ENCODE measurements at regions not wholly inside any gene's neighbourhood (a gene's known extent, or its start where the extent isn't known, plus 50 kb on each side); places are given as distances from the start of the nearest gene placed in this dataset.

GRCh38 chr5:18778225-18778624, 1144.0 kb downstream of the TAF11L14 start:
- TF ChIP-seq, protein P1, sequence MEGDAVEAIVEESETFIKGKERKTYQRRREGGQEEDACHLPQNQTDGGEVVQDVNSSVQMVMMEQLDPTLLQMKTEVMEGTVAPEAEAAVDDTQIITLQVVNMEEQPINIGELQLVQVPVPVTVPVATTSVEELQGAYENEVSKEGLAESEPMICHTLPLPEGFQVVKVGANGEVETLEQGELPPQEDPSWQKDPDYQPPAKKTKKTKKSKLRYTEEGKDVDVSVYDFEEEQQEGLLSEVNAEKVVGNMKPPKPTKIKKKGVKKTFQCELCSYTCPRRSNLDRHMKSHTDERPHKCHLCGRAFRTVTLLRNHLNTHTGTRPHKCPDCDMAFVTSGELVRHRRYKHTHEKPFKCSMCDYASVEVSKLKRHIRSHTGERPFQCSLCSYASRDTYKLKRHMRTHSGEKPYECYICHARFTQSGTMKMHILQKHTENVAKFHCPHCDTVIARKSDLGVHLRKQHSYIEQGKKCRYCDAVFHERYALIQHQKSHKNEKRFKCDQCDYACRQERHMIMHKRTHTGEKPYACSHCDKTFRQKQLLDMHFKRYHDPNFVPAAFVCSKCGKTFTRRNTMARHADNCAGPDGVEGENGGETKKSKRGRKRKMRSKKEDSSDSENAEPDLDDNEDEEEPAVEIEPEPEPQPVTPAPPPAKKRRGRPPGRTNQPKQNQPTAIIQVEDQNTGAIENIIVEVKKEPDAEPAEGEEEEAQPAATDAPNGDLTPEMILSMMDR (conservative IDR thresholded peaks at IDR 0.05; ENCODE audit: low read depth in 2 of 2), result no peak
- no peak for TF ChIP-seq POLR2AphosphoS5 (IDR thresholded peaks at IDR 0.05; ENCODE audit: low read depth)
- TF ChIP-seq EZH2phosphoT487 (IDR thresholded peaks at IDR 0.05; ENCODE audit: unreplicated experiment), result no peak
- TF ChIP-seq EZH2 (IDR thresholded peaks at IDR 0.05; ENCODE audit: low read depth, unreplicated experiment), result no peak
- TF ChIP-seq JUNB (IDR thresholded peaks at IDR 0.05; ENCODE audit: unreplicated experiment), result no peak
- TF ChIP-seq, protein P2, sequence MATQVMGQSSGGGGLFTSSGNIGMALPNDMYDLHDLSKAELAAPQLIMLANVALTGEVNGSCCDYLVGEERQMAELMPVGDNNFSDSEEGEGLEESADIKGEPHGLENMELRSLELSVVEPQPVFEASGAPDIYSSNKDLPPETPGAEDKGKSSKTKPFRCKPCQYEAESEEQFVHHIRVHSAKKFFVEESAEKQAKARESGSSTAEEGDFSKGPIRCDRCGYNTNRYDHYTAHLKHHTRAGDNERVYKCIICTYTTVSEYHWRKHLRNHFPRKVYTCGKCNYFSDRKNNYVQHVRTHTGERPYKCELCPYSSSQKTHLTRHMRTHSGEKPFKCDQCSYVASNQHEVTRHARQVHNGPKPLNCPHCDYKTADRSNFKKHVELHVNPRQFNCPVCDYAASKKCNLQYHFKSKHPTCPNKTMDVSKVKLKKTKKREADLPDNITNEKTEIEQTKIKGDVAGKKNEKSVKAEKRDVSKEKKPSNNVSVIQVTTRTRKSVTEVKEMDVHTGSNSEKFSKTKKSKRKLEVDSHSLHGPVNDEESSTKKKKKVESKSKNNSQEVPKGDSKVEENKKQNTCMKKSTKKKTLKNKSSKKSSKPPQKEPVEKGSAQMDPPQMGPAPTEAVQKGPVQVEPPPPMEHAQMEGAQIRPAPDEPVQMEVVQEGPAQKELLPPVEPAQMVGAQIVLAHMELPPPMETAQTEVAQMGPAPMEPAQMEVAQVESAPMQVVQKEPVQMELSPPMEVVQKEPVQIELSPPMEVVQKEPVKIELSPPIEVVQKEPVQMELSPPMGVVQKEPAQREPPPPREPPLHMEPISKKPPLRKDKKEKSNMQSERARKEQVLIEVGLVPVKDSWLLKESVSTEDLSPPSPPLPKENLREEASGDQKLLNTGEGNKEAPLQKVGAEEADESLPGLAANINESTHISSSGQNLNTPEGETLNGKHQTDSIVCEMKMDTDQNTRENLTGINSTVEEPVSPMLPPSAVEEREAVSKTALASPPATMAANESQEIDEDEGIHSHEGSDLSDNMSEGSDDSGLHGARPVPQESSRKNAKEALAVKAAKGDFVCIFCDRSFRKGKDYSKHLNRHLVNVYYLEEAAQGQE (IDR thresholded peaks at IDR 0.05; ENCODE audit: unreplicated experiment), result no peak
- TF ChIP-seq CREB1 (CRISPR knock-in tag; IDR thresholded peaks at IDR 0.05; ENCODE audit: low read depth), result no peak
- TF ChIP-seq ZNF331 (CRISPR knock-in tag; IDR thresholded peaks at IDR 0.05; ENCODE audit: low read depth), result no peak
